Retina (tissue), 1 donor: ENCODE measurements at regions not wholly inside any gene's neighbourhood (a gene's known extent, or its start where the extent isn't known, plus 50 kb on each side); places are given as distances from the start of the nearest gene placed in this dataset.
"Not testable (repeated sequence)": the region's sequence is repeated elsewhere in the genome, so short reads cannot be mapped to it uniquely, and the experiment has no call there.

Experiments
- DNase-seq: peaks from one replicate; pipeline ENCODE4 v3.0.0-alpha.2; 2016

DNA sequence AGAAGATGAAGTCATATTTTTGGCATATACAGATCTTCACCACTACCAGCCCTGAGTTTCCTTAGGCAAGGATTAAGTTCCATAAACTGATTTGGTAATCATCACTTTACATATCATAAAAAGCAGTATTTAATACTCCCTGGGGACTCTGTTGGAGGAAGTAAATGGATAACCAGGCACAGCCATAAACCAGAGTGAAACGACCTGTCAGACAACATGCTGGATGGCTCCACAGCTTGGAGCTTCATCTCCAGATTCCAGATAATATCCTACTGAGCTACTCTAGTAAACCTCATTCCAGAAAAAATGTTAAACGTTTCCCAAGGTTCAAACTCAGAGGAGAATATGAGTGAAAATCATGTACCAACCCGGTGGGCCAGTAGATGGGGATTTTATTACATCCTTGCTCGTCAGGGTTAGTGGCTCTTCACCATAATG, 109.2 kb downstream of the BASP1 start:
- DNase-seq: no peak

DNA sequence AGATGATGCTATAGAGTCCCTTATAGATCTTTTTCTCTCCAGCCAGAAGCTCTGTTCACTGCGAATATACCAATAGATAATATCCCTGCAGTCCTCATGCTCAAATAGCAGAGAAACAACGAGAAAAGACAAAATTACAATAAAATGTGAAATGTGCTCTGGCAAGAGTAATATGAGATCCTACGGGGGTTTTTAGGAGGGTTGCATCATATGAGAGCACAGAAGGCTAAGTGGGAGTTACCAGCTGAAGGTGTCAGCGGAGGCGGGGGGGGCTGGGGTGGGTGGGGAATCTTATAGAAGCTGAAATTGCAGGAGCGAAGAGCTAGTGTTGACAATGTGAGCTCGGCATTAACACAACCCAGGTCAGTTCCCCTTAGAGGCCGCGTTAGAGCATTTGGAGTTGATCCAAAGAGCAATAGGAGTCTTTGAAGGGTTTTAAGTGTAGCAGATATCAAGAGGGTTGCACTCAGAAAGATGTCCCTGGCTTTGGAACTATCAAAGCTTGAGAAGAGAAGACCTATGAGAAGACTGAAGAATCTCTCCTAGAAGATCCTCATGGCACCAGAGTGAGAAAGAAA, 109.7 kb downstream of the BASP1 start:
- DNase-seq: no peak

DNA sequence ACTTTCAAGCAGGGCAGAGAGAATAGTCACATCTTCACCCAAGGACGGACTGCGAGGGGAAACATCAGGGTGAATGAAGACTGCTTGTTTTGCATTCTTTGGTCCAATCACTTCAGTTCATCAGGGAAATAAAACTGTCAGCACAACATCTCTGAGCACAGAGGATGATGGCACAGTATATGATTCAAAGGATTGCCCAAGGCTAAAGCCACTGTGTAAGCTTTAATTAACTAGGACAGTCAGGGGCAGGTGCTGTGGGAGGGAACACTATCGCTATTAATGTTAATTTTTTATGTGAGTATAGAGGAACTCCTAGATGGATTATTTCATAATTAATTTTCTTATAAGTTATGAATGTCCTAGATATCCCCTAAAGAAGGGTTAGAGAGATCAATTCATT, 112.1 kb downstream of the BASP1 start:
- DNase-seq: no peak

DNA sequence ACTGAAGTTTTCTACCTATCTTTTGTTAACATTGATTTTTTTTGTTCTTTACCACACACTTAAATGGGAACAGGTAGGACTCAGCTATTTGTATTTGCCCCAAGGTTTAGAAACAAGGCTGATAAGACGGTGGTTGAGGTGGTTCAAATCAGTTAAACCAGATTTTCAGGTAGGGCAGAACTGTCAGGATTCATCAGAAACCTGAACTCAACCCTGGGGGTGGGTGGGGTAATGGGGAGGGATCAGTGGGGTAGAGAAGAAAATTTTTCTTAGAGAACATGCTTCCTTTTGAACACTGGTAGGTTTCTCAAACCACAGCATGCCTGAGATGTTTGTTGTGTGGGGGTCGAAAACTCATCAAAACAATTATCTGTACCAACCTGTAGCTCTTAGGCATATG, 113.0 kb downstream of the BASP1 start:
- DNase-seq: no peak

DNA sequence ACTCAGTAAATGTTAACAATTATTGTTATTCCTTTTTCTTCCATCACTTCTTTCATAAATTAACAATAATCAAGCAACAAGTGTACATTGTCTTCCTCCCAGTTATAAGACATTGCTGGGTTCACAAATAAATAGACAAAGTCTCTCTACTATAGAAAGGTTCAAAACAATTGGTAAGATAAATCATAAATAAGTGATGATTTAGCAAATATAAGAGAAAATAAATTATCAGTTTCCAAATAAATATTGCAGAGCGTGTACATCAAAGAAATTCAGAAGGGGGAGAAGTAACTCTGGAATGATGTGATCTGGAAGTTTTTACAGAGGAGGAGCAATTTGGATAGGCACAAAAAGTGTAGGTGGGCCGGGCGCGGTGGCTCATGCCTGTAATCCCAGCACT, 114.2 kb downstream of the BASP1 start:
- DNase-seq: no peak

DNA sequence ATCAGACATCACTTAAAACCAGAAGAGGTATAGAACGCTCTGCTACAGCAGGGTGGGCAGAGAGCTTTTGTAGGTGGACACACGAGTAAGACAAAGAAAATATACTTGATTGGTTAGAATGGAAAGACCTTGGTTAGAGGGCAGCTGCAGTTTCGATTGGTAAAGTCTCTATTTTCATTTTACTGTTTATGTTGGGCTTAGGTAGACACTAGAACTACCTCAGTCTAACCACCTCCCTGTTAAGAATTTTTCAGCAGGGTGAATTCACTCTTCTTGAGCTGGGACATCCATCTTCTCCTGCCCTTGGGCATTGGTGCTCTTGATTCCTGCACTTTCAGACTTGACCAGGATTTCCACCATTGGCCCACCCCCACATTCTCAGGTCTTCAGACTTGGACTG, 116.3 kb downstream of the BASP1 start:
- no peak for DNase-seq

DNA sequence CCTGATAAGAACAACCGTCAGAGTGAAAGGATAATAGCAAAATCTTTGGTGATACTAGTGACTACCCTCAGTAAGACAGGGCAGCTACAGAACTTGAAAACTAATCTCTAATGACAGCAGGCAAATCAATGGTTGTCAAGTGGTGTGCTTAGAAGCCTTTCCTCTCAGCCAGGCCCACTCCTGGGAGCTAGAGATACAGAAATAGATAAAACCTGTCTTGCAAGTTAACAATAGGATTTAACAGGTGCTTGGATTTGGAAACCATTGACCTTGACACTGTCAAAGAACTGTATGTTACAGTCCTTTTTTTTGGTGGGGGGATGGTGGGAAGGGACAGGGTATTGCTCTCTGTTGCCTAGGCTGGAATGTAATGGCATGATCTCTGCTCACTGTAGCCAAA, 118.6 kb downstream of the BASP1 start:
- peak; percentile 11 for DNase-seq

DNA sequence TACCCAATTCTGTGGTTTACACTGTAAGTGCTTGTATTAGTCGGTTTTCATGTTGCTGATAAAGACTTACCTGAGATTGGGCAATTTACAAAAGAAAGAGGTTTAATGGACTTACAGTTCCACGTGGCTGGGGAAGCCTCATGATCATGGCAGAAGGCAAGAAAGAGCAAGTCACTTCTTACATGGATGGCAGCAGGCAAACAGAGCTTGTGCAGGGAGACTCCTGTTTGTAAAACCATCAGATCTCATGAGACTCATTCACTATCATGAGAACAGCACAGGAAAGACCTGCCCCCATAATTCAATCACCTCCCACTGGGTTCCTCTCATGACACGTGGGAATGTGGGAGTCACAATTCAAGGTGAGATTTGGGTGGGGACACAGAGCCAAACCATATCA, 119.3 kb downstream of the BASP1 start:
- DNase-seq: not testable (repeated sequence)

DNA sequence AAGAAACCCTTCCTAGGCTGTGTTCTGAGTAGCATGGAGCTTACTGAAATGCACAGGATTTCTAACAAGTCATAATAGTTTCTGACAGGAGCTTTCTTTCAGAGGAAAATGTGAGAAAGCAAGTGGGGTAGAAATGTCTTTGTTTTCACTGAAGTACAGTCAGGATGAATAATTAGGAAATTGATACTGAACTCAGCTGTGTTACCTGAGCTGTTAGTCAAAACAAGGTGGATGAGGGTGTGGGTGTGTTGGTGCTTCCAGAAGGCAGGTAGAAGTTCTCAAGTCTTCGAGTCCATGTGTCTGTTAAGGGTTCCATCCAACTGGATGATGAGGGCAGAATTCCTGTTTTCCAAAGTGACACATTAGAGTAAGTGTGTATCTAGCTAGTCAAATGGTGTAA, 122.4 kb downstream of the BASP1 start:
- DNase-seq: no peak

DNA sequence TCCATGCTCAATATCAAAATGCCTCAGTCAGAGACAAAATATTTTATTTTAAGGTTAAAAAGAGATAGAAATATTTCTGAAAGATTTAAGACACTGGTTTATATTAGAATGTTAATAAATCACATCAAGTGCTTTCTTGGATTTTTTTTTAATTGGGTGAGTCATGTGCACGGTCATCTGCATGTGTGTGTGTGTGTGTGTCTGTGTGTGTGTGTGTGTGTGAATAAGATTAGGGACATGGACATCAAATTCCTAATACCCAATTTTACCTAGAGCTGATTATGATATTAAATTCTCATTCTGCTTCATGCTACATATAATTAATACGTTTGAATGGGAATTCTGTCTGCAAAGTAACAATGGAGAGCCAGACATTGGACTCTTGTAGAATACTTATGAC, 122.9 kb downstream of the BASP1 start:
- DNase-seq: no peak

DNA sequence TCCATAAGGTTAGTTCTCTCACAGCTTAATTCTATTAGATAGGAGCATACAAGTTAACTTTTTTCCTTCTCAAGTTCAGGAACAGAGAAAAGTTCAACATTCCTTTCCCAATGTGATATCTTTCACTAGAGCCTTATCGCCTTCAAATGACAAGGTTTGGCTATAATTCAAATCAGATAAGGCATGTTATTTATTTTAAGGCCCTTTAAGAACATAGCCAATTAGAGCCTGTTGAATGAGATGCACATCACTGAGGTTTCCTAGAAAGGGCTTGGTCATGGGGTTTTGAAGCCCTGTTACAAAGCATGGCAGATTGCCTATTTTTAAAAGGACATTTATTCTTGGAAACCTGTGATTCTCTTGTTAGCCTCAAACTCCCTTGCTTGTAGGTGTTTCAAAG, 123.4 kb downstream of the BASP1 start:
- no peak for DNase-seq

DNA sequence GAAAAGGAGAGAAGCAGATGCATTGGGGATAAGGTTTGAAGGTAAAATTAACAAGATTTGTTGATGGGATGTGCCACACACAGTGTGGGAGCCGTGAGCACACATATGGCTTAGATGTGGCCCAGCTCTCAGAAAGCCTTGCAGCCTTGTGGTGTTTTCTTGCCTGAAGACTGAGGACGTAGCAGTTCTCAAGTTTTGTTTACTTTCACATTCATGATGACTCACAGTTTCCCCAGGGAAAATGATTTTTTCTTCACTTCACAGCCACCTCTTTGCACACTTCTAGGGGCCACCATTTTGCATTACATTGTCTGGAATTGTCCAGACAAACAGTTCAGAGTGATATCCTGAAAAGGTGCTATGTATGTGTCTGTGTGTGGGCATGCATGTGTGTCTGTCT, 126.2 kb downstream of the BASP1 start:
- no peak for DNase-seq

DNA sequence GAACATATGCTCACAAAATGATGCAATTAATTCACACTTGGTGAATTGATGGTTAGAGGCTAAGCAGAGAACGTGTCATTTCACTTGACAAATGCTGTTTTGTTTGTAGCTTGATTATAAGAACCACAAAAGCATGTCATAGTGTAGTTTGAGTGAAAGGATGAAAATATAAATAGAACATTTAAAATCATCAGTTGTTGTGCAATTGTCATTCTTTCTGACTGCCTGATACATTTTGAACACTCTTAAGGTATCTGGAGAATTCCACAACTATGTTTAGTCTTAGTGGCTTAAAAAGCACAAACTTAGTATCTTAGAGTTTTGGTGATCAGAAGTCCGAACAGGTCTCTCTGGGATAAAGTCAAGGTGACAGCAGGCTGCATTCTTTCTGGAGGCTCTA, 129.4 kb downstream of the BASP1 start:
- DNase-seq: no peak

DNA sequence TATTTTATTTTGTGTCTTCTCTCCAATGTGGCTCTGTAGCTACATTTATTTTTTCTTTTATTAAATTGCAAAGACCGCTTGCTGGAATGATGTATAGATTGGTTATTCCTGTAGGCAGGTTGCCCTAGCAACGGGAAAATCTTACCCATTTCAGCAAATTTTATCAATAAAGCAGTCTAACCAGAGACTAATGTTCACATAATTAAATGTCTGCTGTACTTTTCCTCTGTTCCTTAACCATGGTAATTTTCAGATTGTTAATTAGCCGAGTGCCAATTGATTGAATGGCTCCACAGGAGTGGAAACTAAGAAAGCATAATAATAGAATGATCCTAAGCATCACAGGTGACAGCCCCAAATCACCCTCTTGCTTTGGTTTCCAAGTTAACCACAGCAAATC, 134.8 kb downstream of the BASP1 start:
- no peak for DNase-seq

DNA sequence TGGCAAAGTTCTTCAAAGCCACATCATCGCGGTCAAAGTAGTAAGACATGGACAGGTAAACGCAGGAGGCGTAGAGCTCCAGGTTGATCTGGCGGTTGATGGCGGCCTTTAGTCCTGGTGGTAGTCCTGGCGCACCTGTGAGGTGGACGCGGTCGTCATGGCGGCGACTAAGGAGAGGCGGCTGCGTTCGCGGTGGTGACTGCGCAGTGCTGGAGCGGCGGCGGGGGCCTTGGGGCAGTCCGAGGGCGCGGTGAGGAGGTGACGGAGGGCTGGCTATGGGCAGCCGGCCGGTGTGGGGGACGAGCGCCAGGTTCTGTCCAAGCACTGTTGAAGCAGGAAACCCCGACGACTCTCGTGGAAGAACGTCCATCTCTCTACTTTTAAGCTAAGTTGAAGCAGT, 136.8 kb downstream of the BASP1 start:
- DNase-seq: no peak

DNA sequence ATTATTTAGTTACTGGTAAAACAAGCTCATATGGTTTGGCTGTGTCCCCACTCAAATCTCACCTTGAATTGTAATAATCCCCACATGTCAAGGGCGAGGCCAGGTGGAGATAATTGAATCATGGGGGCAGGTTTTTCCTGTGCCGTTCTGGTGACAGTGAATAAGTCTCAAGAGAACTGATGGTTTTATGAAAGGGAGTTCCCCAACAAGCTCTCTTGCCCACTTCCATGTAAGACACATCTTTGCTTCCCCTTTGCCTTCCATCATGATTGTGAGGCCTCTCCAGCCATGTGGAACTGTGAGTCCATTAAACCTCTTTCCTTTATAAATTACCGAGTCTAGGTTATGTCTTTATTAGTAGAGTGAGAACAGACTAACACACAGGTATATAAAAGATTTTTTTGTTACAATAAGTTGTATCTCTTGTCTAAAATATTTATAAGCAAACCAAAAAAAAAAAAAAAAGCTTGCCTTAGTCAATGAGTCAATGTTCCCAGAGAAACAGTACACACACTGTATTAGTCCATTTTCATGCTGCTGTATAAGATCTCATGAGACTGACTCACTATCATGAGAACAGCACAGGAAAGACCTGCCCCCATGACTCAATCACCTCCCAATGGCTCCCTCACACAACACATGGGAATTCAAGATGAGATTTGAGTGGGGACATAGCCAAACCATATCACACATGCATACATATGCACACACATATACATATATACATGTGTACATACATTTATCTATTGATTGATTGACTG, 138.3 kb downstream of the BASP1 start:
- no peak for DNase-seq

DNA sequence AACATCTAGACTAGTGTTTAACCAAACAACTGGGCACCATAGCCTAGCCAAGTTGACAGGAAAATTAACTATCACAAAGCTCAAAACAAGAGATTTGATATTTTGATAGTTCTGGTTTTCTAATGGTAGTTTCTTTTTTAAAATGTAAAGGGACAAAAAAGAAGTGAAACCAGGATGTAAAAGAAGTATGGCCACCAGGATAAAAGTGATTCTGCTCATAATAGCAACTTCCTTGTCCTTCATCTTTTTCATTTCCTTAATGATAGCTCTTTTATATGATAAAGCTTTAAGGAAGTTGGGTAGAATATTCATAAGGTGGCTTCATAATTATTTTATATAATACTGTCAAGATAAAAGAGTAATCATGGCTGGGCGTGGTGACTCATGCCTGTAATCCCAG, 139.1 kb downstream of the BASP1 start:
- DNase-seq: no peak

DNA sequence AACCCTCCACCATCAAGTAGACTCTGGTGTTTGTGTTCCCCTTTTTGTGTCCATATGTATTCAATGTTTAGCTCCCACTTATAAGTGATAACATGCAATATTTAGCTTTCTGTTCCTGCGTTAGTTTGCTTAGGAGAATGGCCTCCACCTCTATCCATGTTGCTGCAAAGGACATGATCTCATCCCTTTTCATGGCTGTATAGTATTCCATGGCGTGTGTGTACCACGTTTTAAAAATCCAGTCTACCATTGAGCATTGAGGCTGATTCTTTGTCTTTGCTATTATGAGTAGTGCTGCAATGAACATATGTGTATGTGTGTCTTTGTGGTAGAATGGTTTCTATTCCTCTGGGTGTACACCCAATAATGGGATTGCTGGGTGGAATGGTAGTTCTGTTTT, 140.1 kb downstream of the BASP1 start:
- DNase-seq: no peak

DNA sequence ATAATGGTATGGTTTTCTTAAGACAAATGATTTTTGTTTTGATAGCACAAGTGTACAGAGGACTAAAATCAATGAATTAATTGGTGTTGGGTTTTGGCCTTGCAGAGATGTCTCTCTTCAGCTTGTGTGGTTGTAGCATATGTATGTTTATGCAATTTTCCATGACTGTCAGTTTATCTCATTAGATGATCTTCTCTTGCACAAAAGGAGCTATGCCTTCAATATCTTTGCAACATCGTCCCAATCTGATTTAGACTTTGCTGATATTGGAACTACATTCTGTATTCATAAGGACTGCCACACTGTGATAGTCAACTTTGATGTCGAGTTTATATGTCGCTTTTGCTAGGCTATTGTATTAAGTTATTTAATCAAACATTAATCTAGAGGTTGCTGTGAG, 140.0 kb upstream of the TAF11L2 start:
- no peak for DNase-seq

DNA sequence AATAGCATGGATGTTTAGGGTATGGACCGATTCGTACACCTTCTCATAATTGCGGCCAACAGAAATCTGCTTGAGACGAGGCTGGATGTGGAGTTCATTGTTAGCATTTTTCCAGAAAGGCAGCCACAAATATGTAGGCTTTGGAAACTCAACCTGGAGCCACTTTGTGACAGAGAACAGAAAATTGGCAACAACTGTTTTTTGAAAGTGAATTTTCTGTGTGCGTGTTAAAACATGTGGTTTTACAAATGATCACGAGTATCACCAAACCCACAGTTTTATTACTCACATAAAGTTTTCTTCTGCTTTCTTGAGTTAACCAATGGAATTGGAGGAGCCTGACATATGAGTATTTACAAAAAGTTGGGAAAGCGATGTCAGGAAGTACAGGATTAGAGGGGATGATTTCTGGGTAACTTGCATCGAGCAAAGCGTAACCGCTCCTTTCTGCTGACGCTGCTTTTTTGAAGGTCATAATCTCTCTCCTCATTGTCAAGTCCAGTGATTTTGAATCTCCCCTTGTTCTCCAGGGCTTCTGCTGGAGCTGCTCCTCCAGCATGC, 138.5 kb upstream of the TAF11L2 start:
- no peak for DNase-seq

DNA sequence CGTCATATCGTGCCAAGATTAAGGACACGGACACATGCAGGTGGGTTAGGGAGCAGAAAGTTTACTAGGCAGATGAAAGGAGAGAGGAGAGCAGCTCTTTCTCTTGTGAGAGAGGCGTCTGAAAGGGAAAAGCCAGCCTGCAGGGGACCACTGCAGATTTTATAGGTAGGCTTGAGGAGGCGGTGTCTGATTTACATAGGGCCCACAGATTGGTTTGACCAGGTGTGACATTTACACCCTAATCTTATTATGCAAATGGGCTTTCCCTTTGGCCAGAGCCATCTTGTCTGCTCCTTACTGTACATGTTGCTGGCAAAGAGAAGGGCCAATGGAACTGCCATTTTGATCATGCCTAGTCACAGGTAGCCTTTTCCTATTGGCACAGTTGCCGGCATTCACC, 137.2 kb upstream of the TAF11L2 start:
- no peak for DNase-seq

DNA sequence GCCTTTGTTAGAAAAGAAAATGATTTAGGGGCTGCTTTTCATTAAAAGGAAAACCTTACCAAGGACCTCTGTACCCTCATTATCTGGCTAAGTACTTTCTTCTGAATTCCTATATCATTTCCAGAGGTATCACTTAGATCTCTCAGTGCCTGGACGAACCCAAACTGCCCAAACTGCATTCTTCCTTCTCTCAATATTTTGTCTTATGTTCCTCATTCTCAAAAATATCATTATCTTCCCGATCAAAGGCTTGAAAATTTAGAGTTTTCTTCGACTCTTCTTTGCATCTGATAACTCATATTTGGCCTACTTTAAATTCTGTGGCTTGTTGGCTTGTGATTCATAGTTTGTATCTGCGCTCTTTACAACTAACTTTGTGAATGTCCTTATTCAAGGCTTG, 136.7 kb upstream of the TAF11L2 start:
- no peak for DNase-seq

DNA sequence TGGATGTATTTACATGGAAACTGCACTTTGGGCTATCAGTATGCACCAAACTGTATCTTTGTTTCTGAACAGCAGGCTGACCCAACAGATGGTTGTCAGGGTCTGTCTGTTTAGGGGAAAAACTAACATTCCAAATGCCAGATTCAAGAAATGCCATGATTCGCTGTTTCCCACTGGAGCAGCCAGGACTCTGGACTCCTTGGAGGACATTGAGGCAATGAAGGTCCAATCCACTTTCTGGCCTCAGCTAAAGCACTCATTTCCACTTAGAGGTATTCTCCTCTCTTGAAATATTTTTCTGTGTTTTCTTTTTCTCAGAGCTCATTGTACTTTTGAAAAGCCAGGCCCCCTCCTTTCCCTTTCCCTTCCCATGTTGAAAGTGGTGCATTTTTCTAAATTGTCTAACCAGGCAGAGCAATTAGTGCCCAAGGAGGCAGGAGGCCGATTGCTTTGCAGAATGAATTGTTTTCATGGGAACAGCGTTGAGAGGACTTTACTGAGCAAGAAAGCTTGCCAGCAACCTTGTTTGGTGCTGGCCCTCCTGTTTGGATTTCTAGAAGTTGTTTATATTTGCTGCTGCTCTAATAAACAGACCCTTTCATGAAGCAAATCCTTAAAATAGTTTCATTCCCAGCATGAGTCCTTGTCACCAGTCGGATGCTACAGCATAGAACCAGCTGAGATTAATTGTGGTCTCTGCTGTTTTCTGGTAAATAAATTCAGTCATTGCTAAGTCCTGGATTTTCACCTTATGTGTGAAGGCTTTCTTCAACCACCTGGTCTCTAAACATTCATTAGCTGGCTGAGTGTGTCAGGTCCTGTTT, 132.8 kb upstream of the TAF11L2 start:
- peak; percentile 57 for DNase-seq

DNA sequence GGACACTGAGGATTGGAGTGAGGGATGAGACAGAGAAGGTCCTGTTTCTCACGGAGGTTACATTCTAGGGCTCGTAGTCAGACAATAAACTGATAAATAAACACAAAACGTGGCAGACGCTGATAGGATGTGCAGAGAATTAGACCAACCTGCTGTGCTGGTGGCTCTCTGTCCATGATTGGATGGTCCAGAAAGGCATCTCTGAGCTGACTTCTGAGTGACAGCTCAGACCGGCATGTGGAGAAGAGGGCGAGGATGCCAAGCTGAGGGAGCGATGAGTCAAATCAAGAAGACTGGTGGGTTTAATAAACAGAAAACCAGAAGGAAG, 132.3 kb upstream of the TAF11L2 start:
- DNase-seq: peak; percentile 57
